Kidney tubule cell (primary cell): ENCODE measurements at regions not wholly inside any gene's neighbourhood (a gene's known extent, or its start where the extent isn't known, plus 50 kb on each side); places are given as distances from the start of the nearest gene placed in this dataset.

Experiments
- DNase-seq: peaks from one replicate; pipeline ENCODE4 v3.0.0-alpha.2; 2018; ENCODE audit warnings: low spot score

DNA sequence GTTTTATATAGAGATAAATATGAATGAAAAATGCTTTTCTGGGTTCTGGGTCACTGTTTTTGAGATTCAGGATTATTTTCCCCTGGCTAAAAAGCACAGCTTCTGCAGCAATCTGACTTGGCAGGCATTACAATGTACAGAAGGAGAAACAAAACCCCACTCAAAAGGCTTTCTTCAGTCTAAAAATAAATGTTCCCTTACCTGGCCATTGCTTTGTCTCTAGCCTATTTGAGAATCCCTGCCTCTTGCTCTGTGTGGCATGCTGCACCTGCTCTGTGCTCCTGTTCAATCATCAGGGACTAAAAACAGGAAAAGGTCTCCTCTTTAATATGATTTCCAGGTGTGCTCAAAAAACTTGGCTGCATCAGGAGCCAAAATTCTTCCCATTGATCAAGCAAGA is 187.4 kb upstream of the STAC start:
- no peak for DNase-seq

DNA sequence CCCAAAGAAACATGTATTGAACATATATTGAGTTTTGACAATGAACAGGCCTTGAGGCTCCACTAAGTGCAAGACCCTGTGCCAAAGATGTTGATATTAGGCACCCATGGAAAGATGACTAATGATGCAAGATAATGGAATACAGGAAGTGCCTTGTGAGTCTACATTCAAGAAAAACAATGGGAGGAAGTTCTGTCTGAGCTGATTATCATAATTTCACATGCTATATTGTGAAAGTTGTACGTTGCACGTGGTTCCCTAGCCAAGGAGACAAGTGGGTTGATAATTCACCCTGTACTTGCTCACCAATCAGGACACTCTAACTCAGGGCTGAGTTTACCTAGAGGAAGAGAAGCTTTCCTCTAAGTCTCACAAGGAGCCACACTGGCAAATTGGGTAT is 186.9 kb upstream of the STAC start:
- DNase-seq = peak; percentile 43

DNA sequence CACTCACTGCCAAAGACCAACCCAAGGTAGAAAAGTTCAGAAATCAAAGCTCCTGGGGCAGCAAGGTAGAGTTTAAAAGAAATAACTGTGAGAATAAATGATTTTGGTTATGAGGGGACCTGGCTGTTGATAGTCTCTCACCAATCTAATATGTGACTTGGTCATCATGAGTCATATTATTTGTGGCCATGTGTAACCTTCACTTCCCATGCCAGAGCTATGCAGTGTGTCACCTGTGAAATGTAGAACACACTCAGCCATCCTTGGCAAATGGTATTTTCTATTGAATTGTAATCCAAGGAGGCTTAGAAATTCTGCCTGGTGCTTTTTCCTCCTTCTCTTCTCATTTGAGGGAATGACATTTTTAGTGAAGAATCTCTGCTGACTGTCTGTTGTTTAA is 184.2 kb upstream of the STAC start:
- DNase-seq = peak; percentile 89

DNA sequence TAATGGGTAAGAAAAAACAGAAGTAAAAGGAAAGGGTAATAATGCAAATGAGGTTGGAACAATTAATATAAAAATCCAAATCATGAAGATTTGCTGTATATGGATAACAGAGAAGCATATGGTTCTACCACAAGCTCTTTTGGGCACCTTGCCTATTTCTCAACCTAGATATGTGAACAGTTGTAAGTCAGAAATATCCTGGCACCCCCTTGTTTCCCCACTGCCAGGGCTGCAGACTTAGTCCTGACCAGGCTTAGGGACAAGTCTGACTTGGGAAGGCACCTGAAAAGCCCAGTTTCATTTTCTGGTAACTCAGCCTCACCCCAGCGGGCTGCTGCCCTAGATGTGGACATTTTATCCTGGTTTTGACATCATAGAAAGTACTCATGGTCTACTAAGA is 183.2 kb upstream of the STAC start:
- DNase-seq = no peak

DNA sequence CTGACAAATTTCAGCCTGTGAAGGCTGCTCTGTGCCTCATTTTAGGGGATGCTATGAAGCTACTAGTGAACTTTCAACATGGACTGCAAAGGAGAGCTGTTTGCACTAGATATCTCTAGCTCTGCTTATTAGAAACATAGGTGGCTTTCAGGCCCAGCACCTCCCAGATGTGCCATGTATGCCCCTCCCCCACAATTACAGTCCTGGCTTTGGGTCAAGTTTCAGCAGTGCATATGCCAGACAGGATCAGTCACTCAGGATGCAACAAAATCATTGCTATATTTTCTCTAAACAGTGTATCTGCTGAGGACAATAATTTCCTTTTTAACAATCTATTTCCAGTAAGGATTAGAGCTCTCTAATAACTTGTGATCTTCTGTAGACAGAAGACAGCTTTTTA is 178.8 kb upstream of the STAC start:
- DNase-seq = no peak

DNA sequence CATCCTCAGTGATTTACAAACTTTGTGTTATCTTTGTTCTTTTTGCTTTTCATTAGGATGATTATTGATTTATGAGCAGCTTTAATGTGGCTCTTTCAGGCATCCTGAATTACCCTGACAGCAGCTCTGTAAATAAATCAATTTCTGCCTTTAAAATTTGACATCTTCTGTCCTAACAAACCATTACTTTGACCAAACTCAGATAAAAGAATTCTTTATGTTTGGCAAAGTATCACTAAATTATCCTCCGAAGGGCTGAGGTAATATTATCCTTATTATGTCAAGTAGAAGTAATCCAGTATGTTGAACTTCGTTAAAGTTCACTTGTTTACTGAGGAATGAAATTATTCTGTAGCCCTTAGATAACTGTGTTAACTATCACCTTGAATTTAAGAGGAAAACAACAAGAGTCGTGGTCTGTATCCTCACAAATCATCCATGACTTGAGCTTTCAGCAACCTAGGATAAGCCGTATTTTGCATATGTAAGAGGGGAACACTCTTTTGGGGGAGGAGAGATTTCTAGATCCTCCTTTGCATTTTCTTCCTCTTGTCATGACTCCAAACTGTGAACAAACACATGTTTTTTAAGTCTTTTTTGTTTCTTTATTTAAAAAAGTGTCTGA is 173.2 kb upstream of the STAC start:
- no peak for DNase-seq

DNA sequence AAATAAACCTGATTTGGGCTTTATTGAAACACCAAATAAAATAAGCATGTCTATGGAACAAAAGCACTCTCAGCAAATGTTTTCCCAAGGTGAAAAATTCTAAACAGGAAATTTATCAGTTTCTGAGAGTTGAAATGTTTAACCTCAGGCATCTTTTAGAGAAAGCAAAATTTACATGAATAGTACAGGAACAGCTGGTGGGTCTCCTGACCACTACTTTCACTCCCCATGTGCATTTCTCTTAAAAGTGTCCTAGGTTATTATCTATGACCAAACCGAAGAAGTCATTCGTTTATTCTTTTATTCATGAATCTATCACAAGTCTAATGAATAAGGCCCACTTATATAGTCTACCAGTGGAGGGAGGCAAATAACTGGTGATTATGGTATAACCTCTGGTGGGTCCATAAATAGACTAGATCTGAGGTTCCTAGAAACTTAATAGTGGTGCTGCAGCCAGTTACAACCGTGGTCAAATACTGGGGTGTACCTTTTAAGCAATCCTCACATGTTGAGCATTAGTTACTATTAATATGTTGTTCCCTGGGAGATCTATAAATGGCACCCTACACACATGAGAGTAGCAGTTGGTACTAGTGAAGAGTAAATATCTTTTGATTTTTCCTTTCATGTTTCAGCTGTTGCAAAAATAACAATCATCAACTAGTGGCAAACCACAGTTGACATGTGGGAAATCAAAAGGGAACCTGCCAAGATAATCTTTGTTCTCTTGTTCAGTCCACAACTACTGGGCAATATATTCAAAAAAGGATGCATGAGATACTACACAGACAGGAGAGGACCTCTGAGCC is 169.3 kb upstream of the STAC start:
- DNase-seq = no peak

DNA sequence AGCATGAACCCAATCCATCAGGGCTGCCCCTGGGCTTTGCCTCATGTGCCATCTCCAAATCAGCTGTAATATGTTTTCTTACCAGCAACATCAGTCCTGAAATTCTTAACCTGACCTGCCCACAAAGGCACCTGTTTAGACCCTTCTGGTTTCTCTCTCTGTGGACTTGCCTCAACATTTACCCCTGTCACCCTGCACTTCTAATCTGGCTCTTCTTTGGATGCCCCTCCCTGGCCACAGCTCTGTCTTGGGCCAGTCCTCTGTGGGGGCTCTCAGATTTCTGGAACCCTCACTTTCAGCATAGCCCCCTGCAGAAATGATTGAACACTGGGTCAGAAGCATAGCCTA is 168.7 kb upstream of the STAC start:
- no peak for DNase-seq

DNA sequence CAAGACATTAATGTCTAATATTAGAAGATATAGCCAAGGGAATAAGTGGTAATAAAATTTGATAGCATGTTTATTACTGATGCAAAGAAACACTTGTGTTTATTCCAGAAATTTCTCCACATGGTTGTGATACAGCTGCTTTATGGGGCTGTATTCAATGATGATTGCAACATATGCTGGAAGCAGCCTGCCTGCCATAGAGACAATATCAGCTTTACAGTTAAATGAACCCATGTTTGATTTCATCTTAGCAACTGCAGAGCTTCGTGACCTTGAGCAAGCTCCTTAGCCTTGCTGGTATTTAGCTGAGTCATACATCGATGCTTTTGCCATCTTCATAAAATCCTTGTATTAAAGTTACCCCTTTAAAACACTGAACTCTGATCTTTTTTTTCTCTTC is 168.1 kb upstream of the STAC start:
- DNase-seq = peak; percentile 20

DNA sequence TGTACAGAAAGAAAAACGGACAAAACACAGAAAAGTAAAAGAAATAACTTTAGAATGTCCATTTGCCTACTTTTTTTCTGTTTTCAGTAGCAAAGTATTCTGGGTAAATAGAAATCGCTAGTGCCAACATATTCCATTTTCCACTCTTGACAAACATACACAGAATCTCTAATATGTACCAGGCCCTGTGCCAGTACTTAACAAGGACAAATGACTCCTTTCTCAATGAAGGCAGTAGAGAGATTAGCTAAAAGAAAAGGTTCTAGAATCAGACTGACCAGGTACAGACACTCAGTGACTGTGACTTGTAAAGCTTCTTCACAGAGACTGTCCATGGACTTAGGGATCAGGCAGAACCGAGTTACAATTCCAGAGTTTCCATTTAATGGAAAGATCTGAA is 165.8 kb upstream of the STAC start:
- DNase-seq = no peak

DNA sequence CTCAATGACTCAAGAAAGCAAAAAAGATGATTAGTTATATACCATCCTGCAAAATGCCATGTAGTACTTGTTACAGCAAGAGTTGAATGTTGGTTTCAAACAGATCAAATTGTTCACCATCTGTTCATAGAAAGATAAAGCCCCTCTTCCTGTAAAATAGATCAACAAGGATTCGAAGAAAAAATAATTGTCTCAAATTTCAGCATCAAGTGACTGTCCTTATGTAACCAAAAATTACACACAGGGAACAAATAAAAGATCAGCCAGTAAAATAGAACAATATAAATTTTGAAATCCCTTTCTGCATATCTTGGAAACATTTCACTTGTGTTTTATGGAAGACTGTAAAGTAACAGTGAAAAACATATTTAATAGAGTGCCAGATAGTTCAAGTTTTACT is 165.1 kb upstream of the STAC start:
- DNase-seq = no peak

DNA sequence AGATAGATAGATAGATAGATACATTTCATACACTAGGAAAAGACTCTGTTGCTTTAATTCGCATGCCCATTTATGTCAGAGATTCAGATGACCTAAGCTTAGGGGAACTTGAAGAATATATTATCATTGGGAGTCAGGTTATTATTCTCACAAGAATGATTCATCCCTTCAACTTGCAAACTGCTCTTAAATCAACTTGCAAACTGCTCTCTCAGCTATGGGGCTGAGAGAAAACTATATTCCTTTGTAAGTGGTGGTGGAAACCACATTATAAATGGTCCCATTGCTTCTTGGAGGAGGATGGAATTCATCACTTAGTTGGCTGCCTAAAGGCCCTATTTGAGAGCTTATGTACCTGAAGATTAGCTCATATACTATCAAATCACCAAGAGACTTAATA is 160.9 kb upstream of the STAC start:
- peak; percentile 83 for DNase-seq

DNA sequence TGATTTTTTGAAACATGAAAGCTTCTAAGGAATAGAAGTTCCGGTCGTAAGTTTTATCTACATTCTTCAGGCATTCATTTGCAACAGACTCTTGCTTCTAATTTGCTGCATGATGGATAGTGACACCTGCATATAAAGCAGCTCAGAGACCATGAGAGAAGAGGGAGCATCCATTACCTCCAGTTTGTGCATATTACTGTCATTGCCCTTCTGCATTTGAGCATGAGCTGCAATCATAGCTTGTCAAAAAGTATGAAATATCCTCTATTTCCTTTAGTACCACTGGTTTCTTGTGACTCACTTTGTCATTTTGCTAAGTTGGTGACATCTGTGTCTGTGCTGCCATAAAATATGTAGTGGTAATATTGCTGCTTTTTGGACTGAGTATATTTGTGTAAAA is 160.1 kb upstream of the STAC start:
- DNase-seq = no peak

DNA sequence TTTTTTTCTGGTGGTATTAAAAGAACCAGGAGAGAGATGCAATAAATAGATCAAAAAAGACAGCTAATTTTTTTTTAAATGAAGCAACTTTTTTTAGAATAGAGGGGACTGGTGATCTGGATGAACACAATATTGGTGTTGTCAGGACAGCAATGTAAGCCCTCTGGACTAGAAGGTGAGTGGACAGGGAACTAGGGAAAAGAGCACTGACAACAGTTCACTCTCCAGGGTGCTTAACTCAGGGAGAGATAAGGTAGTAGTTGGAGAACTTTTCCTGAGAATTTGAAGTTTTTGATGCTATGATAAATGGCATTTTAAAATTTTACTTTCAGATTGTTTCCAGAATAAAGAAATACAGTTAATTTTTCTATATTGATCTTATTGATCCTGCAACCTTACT is 158.3 kb upstream of the STAC start:
- no peak for DNase-seq

DNA sequence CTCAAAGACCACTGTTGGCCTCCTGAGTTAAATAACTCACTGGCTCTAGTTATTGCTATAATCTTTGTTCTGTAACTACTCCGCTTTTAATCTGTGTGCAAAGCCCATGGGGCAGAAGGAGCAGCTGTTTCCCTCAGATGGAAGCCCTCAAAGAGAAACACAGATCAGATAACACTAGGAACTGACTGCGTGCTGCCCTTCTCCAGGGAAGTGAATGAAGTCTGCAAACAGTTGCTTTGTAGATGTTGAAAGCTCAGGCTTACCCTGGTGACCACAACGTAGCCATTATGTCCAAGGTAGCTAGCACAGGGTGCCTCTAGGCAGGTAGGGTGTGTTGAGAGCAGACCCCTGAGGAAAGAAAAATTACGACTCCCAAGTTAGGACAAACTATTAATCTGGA is 152.3 kb upstream of the STAC start:
- DNase-seq = no peak

DNA sequence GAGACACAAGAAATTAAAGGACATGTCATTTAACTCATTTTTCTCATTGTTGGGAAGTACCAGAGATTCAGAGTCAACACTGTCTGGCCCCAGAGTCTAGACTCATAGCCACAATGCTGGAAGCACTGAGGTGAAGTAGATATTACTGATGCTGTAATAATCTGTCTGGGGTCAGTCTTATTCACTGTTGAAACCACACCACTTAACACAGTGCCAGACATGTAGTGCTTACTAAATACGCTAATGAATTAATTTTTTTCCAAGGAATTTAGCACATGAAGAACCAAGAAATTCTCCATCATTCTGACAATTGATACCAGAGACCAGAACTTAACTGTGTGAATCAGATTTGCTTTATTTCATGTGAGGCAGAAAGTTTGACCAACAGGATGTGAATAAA is 150.8 kb upstream of the STAC start:
- DNase-seq = peak; percentile 35

DNA sequence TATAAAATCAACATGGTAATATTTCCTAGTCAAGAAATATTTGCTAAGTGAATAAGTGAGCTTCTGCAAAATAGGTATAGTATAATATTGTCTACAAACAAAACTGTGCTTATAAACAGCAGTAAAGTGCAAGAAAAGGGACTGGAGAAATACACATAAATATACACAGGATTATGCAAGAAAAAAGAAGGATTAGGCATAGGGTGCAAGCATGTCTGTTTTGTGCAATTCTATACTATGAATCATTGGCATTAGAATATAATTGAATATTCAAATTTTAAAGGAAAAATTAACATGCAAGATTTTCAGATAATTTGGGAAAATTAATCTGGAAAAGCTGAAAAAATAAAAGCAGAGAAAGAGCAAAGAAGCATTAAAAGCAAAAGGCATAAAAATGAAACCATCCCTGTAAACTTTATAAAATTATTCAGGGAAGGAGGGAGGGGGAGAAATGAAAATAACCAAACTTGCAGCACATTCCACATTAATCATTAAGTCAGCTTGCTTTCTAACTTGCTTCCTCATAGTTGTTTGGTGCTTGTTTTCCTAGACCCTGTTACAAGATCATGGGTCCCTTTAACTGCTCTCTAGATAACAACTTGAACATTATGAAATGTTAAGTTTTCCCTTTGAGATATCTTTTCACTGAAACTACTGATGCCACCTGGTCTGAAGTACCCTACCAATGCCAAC is 147.4 kb upstream of the STAC start:
- no peak for DNase-seq

DNA sequence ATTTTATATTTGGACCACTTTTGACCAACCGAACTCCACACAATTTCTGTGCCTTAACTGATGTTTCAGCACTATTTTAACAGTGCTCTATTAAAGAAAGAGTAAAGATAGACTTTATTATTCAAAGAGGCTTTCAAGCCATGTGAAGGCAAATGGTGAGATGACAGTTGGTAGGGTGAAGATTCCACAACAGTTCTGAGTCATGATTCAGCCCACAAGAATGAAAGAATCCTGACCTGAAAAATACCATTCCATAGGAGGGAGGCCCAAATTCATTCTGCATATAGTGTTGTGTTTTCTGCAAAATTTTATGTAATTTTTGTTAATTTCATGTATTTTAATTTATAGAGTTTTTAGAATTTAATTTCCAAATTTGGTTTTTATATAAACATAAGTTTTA is 135.6 kb upstream of the STAC start:
- peak; percentile 65 for DNase-seq

DNA sequence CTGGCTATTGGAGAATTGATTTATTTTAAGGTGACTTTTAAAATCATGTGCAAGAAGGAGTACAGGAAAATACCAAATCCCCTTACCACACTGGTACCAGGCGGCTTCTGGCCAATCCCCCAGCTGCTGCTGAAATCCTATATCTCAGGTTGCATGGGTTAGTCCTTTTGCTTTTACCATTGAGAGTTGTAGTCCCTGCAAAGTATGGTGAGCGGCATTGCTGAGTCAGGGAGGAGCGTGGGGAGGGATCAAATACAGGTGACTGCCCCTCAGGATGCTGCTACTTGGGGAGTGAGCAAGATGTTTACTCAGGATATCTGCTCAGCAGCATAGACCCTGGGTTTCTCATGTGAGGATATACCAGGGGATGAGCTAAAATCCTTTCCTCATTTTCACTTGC is 131.9 kb upstream of the STAC start:
- no peak for DNase-seq

DNA sequence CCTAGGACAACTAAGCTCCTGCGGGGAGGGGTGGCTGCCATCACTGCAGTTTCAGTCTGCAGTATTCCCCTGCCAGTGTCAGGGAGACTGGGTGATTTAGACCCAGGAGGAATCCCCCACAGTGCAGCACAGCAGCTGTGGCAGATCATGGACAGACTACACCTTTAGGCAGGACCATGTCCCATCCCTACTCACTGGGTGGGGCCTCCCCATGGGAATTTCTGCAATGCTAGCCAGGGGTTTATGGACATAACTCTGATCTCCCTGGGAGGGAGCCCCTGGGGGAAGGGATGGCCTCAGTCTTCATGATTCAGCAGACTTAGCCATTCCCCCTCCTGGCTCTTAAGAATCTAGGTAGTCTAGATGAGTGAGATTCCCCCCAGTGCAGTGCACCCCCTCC is 130.1 kb upstream of the STAC start:
- peak; percentile 12 for DNase-seq

DNA sequence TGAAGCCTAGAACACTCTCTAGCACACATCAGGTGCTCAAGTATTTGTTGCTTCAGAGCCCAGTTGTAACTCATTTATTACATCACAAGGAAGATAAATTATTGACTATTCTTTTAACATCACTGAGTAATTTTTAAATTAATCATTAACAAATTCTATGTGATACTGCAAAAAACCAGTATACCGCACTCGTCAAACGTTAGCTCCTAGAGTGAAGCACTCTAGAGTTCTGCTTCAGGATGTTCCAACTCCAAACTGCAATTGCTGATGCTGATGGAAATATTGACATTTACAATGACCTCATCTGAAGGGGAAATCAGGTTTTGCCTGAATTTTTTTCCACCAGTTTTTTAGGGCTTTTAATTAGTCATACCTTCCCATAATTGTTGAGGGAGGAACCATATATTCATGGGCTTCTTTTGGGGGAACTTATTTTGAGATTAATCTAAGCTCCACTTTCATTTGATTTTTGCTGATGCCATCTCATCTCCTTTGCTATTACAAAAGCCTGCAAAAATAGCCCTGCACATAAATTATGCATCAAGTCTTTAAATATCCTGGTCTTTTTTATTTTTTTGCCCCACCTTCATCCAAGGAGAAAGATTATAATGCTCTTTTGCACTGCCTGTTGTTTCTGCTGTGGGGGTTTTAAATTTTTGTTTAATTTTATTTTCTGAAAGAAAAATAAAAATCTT is 123.0 kb upstream of the STAC start:
- peak; percentile 89 for DNase-seq

DNA sequence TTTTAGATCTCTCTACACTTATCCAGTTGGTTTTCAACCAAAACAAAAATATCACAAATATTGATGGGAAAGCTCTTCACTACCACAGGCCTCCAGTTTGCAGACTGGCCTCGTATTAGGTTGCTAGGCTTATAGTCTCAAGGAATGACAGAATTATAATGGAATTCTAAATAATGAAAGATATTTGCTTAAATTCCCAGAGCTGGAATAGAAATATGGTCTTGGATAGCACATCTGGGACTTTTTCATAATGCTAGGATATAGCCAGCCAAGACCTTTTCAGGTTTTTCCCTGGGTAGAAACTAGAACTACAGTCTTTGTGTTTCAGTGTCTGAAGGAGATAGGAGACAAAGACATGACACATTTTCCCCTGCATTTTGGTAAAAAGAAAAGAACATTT is 121.9 kb upstream of the STAC start:
- no peak for DNase-seq

DNA sequence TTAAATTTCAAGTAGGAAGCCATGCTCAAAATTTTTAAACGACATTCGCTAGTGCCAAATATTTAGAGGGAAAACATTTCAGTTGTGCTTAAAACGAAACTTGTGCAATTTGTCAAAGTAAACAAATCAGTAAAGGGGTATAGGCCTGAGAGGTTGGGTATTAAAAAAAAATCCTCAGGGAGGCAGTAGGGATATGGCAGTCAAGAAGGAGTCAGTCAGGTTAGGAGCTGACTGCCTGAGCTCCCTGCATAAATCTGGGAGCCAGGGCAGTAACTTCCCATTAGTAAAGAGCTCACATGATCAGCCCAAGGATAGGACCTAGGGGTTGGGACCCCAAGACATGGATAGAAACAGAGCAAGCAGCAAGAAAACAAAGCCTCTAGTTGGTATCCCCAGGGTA is 120.7 kb upstream of the STAC start:
- DNase-seq = no peak
